ENCODE measurements at regions not wholly inside any gene's neighbourhood (a gene's known extent, or its start where the extent isn't known, plus 50 kb on each side); places are given as distances from the start of the nearest gene placed in this dataset.

- Histone ChIP-seq H3K27ac (no peak overlapping the region), H3K4me1 (no peaks in the 10 kb centered on the region), H3K27me3 (no peaks in the 10 kb centered on the region), H3K36me3 (replicated peaks in 1 of 2; ENCODE audit: insufficient read depth in 1 of 2, low read depth in 2 of 2) (no peaks in the 10 kb centered on the region), H3K9me3 (no peaks in the 10 kb centered on the region), H3K4me3 (no peak overlapping the region)
- intact Hi-C loops (cut with DNase I) = no loop called here
- DNase-seq = no peak
- WGBS, 2 donors = 46 to 50% methylated on average over 2 of the region's 2 CpGs
- no peak for ATAC-seq
- TF ChIP-seq POLR2A (IDR thresholded peaks at IDR 0.05) (no peak), CTCF (IDR thresholded peaks at IDR 0.05) (no peak)
Observed at GRCh38 chr2:181241366-181241765, 215.8 kb upstream of the ITGA4 start.

- ATAC-seq = no peak
- 47 to 54% methylated on average over 2 of the region's 2 CpGs for WGBS, 2 donors
- TF ChIP-seq POLR2A (IDR thresholded peaks at IDR 0.05) (no peak), CTCF (IDR thresholded peaks at IDR 0.05) (no peak)
Observed at GRCh38 chr2:181241797-181242196, 215.4 kb upstream of the ITGA4 start.

GRCh38 chr2:181242262-181242661 lies 214.9 kb upstream of the ITGA4 start:
- WGBS, 2 donors = 72 to 88% methylated on average over 2 of the region's 2 CpGs
- Histone ChIP-seq H3K4me3 (no peak overlapping the region), H3K4me1 (no peaks in the 10 kb centered on the region), H3K36me3 (replicated peaks in 1 of 2; ENCODE audit: insufficient read depth in 1 of 2, low read depth in 2 of 2) (no peaks in the 10 kb centered on the region), H3K9me3 (no peaks in the 10 kb centered on the region), H3K27me3 (no peaks in the 10 kb centered on the region), H3K27ac (no peak overlapping the region)
- no peak for ATAC-seq
- no peak for TF ChIP-seq POLR2A (IDR thresholded peaks at IDR 0.05)
- no peak for TF ChIP-seq CTCF (IDR thresholded peaks at IDR 0.05)
- no peak for DNase-seq
- intact Hi-C loops (cut with DNase I) = no loop called here

More at GRCh38 chr2:181241797-181242196, 215.4 kb upstream of the ITGA4 start:
- Histone ChIP-seq H3K27ac (no peak overlapping the region), H3K9me3 (no peaks in the 10 kb centered on the region), H3K36me3 (replicated peaks in 1 of 2; ENCODE audit: insufficient read depth in 1 of 2, low read depth in 2 of 2) (no peaks in the 10 kb centered on the region), H3K27me3 (no peaks in the 10 kb centered on the region), H3K4me3 (no peak overlapping the region), H3K4me1 (no peaks in the 10 kb centered on the region)
- no peak for DNase-seq
- intact Hi-C loops (cut with DNase I) = no loop called here

GRCh38 chr2:181243319-181243718 lies 213.9 kb upstream of the ITGA4 start:
- no peaks in the 10 kb centered on the region for H3K9me3 ChIP-seq

More at GRCh38 chr2:181243319-181243718, 213.9 kb upstream of the ITGA4 start:
- no peaks in the 10 kb centered on the region for H3K36me3 ChIP-seq (replicated peaks in 1 of 2; ENCODE audit: insufficient read depth in 1 of 2, low read depth in 2 of 2)
- ATAC-seq (no peak), DNase-seq (no peak)
- H3K4me1 ChIP-seq = no peaks in the 10 kb centered on the region
- intact Hi-C loops (cut with DNase I) = no loop called here
- H3K27me3 ChIP-seq = no peaks in the 10 kb centered on the region
- H3K4me3 ChIP-seq = no peak overlapping the region
- H3K27ac ChIP-seq = no peak overlapping the region
- TF ChIP-seq CTCF (IDR thresholded peaks at IDR 0.05) = no peak
- no peak for TF ChIP-seq POLR2A (IDR thresholded peaks at IDR 0.05)
